Endothelial cell of umbilical vein (primary cell): ENCODE measurements at regions not wholly inside any gene's neighbourhood (a gene's known extent, or its start where the extent isn't known, plus 50 kb on each side); places are given as distances from the start of the nearest gene placed in this dataset.

Experiments
- BruUV-seq: library from RNA; stranded (reverse); fragments of 400-500 nt; replicated peaks from 2 replicates; lab custom pipeline; 2021; lab: Mats Ljungman, UMichigan
- CTCF ChIA-PET: fragments of 300-600, 350-600 bp; sonication (Branson Sonifier 250); formaldehyde crosslinking; loops from one replicate; lab custom pipeline; 2021; ENCODE audit warnings: antibody characterized with exemption, inconsistent platforms; lab: Charles Lee
- POLR2A ChIA-PET: fragments of 300-600, 350-600 bp; sonication (Branson Sonifier 250); formaldehyde crosslinking; loops from one replicate; lab custom pipeline; 2021; ENCODE audit warnings: antibody characterized with exemption, inconsistent platforms; lab: Charles Lee
- DNase-seq: peaks from one replicate; pipeline ENCODE4 v3.0.0-alpha.2; 2011; ENCODE audit warnings: low read depth, low spot score
- FAIRE-seq: peaks from 2 replicates; lab custom pipeline; 2011; peaks lifted over from hg19 to GRCh38; lab: Jason Lieb, UNC
- H2AFZ ChIP-seq: 2 replicates; pipeline ENCODE4 v1.6.0; 2012; ENCODE audit warnings: low read depth, low read length, control low read depth, inconsistent platforms
- H3K27ac ChIP-seq: 2 replicates; pipeline ENCODE4 v1.5.1; 2011; ENCODE audit warnings: low read depth, mild to moderate bottlenecking, control low read depth, low read length, moderate library complexity; ENCODE audit not compliant: insufficient read depth
- H3K27me3 ChIP-seq, 2 experiments: 2 replicates each; pipeline versions ENCODE4 v1.6.0 to v1.6.1; 2011; ENCODE audit warnings: low read length in 2 of 2, mixed read lengths in 1 of 2; ENCODE audit not compliant: control insufficient read depth in 2 of 2, insufficient read depth in 2 of 2
- H3K36me3 ChIP-seq, 2 experiments: 2 replicates in 1 of 2; 3 replicates in 1 of 2; pipeline ENCODE4 v1.5.1; 2011; ENCODE audit warnings: low read length in 2 of 2, mild to moderate bottlenecking in 1 of 2, moderate library complexity in 1 of 2; ENCODE audit not compliant: control insufficient read depth in 2 of 2, insufficient read depth in 2 of 2; ENCODE audit errors: extremely low read depth in 1 of 2
- H3K4me1 ChIP-seq: 3 replicates; pipeline ENCODE4 v1.5.1; 2011; ENCODE audit warnings: mild to moderate bottlenecking, low read length; ENCODE audit not compliant: control insufficient read depth, insufficient read depth; ENCODE audit errors: extremely low read depth
- H3K4me2 ChIP-seq: 2 replicates; pipeline ENCODE4 v1.6.1; 2011; ENCODE audit warnings: low read length, control low read depth, mixed read lengths; ENCODE audit not compliant: insufficient read depth
- H3K4me3 ChIP-seq, 3 experiments: fragments of 200-600 bp in 1 of 3; sonication (generic), shearing (Covaris generic) in 1 of 3; replicated peaks in 1 of 3; 2 replicates each; pipeline ENCODE4 v1.5.1; 2011 to 2016; ENCODE audit warnings: control low read depth in 3 of 3, low read length in 3 of 3, mild to moderate bottlenecking in 2 of 3, inconsistent platforms in 1 of 3, low read depth in 1 of 3, moderate library complexity in 1 of 3; ENCODE audit not compliant: insufficient read depth in 1 of 3
- H3K79me2 ChIP-seq: 2 replicates; pipeline ENCODE4 v1.6.0; 2012; ENCODE audit warnings: low read length, inconsistent platforms; ENCODE audit not compliant: control insufficient read depth, insufficient read depth
- H3K9ac ChIP-seq: replicated peaks from 2 replicates; pipeline ENCODE3; 2011; ENCODE audit warnings: low read length, control low read depth; ENCODE audit not compliant: insufficient read depth; ENCODE audit errors: extremely low read depth
- H3K9me1 ChIP-seq: replicated peaks from 3 replicates; pipeline ENCODE4 v1.6.0; 2011; ENCODE audit warnings: mild to moderate bottlenecking, low read length; ENCODE audit not compliant: control insufficient read depth, insufficient read depth; ENCODE audit errors: extremely low read depth
- H3K9me3 ChIP-seq: replicated peaks from 2 replicates; pipeline ENCODE4 v1.5.1; 2012; ENCODE audit warnings: low read length, inconsistent platforms; ENCODE audit not compliant: control insufficient read depth, insufficient read depth
- H4K20me1 ChIP-seq: replicated peaks from 2 replicates; pipeline ENCODE3; 2011; ENCODE audit warnings: mild to moderate bottlenecking, low read length; ENCODE audit not compliant: control insufficient read depth, insufficient read depth; ENCODE audit errors: extremely low read depth
- FOS ChIP-seq: IDR thresholded peaks from 2 replicates; pipeline ENCODE4 v1.6.1; 2011; ENCODE audit warnings: mild to moderate bottlenecking, low read length, moderate library complexity, borderline replicate concordance; ENCODE audit not compliant: insufficient read depth
- JUN ChIP-seq: IDR thresholded peaks from 2 replicates; pipeline ENCODE4 v1.6.1; 2011; ENCODE audit warnings: borderline replicate concordance, low read depth; ENCODE audit not compliant: insufficient read length, insufficient read depth
- dilution Hi-C: fragments of 300-500 bp; cut with MboI; formaldehyde crosslinking; loops from one replicate; pipeline ENCODE4 v1.15.0; 2019; ENCODE audit warnings: low sequenced_read_pairs; ENCODE audit not compliant: extremely low pct_ligation_motif_present
- intact Hi-C: fragments of 100-400 bp; cut with micrococcal nuclease; formaldehyde crosslinking; loops from one replicate; pipeline ENCODE4 v1.10.0; 2022
- TF ChIP-seq, protein P1 (sequence below), 2 donors: IDR thresholded peaks; 1 replicate in 1 of 2; 2 replicates in 1 of 2; pipeline ENCODE4 v1.5.1; 2011; ENCODE audit warnings: low read length in 2 of 2, mild to moderate bottlenecking in 2 of 2, moderate library complexity in 2 of 2, control low read depth in 1 of 2, inconsistent platforms in 1 of 2, low read depth in 1 of 2; ENCODE audit not compliant: insufficient read depth in 1 of 2; ENCODE audit errors: extremely low read depth in 1 of 2
- TF ChIP-seq, protein P2 (sequence below): IDR thresholded peaks from 2 replicates; pipeline ENCODE4 v1.6.1; 2011; ENCODE audit not compliant: insufficient read depth, insufficient read length

DNA sequence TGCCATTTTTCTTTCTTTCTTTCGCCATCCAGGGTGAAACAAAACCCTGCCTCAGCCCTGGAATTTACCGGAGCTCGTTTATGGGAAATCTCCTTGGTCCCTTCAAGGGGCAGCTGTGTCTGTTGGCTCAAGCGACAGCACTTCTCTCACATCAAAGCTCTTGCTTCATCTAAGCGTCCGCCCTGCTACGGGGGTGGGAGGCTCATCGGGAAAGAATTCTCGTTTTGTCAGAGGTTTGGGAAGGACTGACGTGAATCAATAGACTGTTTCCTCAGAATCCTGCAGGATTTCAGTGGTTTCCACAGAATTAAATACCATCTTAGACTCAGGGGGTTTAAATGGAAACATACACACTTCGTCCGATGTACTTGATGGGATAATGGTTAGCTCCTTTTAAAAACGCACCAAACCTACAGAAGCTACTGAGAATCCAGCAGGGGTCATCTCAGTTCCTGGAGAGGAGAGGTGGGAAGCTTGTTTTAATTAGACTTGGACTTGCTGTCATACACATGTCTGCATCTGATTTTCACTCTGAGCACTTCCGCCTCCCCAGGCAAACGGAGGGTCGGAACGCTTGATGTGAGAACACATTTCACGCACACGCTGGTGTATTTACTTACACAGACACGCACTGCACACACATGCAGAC is 91.6 kb downstream of the ASB1 start:
- dilution Hi-C loops = loop anchor here (5.0 kb wide), 1 partner anchor 49 kb away; no protein-coding TSS in a partner anchor
- no peak overlapping the region for H3K9ac ChIP-seq
- no peak for FAIRE-seq

DNA sequence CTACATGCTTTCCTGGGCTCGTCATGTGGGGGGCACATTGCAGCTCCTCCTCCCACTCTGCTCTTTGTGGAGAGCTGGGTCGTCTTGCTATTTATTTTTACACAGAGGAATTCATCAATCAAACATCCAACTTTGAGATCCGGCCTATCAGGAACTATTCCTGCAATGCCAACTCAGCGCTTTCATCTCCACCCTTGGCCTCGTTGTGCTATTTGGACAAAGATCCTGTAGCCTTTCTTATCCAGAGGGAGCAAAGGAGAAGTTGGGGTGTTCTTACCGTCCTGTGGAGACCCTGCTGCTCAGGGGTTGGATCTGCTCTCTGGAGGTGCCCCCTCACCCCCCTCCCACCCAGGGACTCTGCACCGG is 92.1 kb downstream of the ASB1 start:
- Histone ChIP-seq H3K4me3 (no peak overlapping the region), H3K79me2 (no peaks in the 10 kb centered on the region), H3K4me2 (no peak overlapping the region), H3K4me1 (no peaks in the 10 kb centered on the region), H3K9me1 (no peaks in the 10 kb centered on the region), H3K9ac (no peak overlapping the region), H4K20me1 (no peaks in the 10 kb centered on the region), H3K27ac (no peak overlapping the region), H3K27me3 (no peaks in the 10 kb centered on the region), H3K36me3 (no peaks in the 10 kb centered on the region), H2AFZ (no peak overlapping the region), H3K9me3 (no peaks in the 10 kb centered on the region)
- ChIA-PET POLR2A (no interaction called here), CTCF (interaction anchor here (2.2 kb wide), 1 partner anchor 266 kb away, joined by 12 read pairs; no protein-coding TSS in a partner anchor)
- intact Hi-C loops (no loop called here), dilution Hi-C loops (loop anchor here (5.0 kb wide), 1 partner anchor 48 kb away; no protein-coding TSS in a partner anchor)
- TF ChIP-seq JUN (no peak), FOS (no peak)
- TF ChIP-seq, protein P1, sequence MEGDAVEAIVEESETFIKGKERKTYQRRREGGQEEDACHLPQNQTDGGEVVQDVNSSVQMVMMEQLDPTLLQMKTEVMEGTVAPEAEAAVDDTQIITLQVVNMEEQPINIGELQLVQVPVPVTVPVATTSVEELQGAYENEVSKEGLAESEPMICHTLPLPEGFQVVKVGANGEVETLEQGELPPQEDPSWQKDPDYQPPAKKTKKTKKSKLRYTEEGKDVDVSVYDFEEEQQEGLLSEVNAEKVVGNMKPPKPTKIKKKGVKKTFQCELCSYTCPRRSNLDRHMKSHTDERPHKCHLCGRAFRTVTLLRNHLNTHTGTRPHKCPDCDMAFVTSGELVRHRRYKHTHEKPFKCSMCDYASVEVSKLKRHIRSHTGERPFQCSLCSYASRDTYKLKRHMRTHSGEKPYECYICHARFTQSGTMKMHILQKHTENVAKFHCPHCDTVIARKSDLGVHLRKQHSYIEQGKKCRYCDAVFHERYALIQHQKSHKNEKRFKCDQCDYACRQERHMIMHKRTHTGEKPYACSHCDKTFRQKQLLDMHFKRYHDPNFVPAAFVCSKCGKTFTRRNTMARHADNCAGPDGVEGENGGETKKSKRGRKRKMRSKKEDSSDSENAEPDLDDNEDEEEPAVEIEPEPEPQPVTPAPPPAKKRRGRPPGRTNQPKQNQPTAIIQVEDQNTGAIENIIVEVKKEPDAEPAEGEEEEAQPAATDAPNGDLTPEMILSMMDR (IDR thresholded peaks at IDR 0.05; ENCODE audit: extremely low read depth in 1 of 2, insufficient read depth in 1 of 2, low read depth in 1 of 2, low read length in 2 of 2) = no peak
- FAIRE-seq (no peak), DNase-seq (no peak)
- no TSS peak for BruUV-seq

More for the DNA sequence above, 91.6 kb downstream of the ASB1 start:
- CTCF ChIA-PET = interaction anchor here (2.2 kb wide), 1 partner anchor 267 kb away, joined by 12 read pairs; no protein-coding TSS in a partner anchor
- no peaks in the 10 kb centered on the region for H3K9me1 ChIP-seq
- TF ChIP-seq, protein P2, sequence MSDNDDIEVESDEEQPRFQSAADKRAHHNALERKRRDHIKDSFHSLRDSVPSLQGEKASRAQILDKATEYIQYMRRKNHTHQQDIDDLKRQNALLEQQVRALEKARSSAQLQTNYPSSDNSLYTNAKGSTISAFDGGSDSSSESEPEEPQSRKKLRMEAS = no peak
- H3K4me1 ChIP-seq = no peaks in the 10 kb centered on the region
- no peak overlapping the region for H3K4me2 ChIP-seq
- no peak overlapping the region for H2AFZ ChIP-seq
- DNase-seq = no peak
- no peak overlapping the region for H3K27ac ChIP-seq
- intact Hi-C loops = no loop called here
- no peak overlapping the region for H3K4me3 ChIP-seq
- POLR2A ChIA-PET = no interaction called here
- H3K9me3 ChIP-seq = no peaks in the 10 kb centered on the region
- no peaks in the 10 kb centered on the region for H4K20me1 ChIP-seq
- H3K36me3 ChIP-seq = no peaks in the 10 kb centered on the region
- no TSS peak for BruUV-seq
- no peaks in the 10 kb centered on the region for H3K79me2 ChIP-seq
- H3K27me3 ChIP-seq = no peaks in the 10 kb centered on the region
